GF-D8 (cell line): ENCODE measurements at regions not wholly inside any gene's neighbourhood (a gene's known extent, or its start where the extent isn't known, plus 50 kb on each side); places are given as distances from the start of the nearest gene placed in this dataset.
"Not testable (repeated sequence)": the region's sequence is repeated elsewhere in the genome, so short reads cannot be mapped to it uniquely, and the experiment has no call there.

Experiments used
- DNase-seq: peaks from one replicate; lab custom pipeline; 2025; lab: John Stamatoyannopoulos, UW

DNA sequence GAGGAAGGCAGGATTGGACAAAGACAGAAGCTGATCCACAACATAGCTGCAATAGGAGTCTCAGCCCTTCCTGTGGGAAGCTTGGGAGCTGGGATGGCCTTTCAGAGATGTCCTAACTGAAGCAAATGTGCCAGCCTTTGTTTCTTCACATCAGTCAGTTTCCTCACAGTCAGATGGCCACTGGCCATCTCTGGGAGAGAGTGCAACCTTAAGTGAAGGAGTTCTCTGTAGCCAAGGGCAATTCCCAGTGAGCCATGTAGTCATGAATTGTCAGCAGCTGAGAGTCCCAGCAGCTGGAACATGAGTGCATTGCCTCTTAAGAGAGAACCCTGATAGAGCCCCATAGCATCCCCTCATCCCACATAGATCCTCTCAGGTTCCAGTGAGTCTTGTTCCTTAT lies 89.1 kb upstream of the LIFR start:
- DNase-seq, result no peak

DNA sequence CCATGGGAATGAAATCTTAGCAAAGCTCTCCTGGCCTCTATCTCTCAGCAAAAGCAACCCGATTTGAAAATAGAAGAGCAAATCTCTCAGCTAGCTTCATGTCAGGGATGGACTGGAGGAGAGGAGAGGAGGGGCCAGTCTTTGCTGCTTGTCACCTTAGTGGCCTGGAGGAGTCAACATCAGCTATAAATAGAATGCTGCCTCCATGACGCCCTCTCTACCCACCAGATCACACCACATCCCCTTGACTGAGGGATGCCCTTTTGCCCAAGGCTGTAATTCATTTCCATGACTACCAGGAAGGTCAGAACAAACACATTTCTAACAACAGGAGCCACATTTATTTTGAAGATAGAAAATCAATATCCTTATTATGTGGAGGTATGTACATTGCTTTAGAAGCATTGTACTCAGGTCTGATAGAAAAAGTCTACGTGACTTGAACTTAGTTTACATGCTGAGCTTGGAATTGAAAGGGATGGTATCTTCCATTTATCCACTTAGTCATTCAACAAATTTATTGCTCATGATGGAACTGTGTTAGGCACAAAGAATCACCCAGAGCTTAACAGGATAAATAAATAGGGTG lies 92.4 kb upstream of the LIFR start:
- no peak for DNase-seq

DNA sequence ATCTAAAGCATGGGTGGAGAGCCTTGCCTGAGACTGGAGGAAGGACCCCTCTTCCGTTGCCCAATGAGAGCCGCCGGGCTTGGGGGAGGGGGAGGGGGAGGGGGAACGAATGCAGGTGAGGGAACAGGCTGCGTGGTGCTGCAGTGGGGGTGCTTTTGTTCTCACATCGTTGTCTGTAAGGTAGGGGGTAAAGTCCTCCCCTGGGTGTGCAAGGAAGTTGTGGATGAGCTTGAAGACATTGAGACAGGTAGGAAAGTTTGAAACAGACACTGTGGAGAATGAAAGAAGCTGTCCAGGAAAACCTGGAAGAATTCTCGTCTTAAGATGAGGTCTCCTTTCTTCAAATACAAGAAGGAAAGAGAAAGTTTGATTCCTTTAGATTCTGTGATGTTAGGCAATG lies 94.1 kb upstream of the LIFR start:
- DNase-seq, result no peak

DNA sequence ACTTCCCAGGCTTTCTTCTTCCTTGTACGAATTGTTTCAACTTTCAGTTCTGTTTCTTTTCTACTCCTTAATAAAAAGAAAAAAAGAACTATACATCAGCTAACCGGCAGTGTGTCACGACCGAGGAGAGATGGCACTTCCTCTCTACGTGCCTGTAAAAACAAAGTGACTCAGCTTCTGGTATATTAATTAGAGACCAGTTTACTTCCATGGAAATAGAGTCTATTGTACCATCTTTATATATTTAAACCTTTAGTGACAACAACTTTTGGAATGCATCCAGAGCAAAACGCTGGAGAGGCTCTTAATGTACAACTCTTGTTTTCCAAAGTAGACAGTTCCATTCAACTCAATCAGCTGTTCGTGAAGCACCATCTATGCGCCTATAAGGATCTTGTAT lies 94.5 kb upstream of the LIFR start:
- no peak for DNase-seq

DNA sequence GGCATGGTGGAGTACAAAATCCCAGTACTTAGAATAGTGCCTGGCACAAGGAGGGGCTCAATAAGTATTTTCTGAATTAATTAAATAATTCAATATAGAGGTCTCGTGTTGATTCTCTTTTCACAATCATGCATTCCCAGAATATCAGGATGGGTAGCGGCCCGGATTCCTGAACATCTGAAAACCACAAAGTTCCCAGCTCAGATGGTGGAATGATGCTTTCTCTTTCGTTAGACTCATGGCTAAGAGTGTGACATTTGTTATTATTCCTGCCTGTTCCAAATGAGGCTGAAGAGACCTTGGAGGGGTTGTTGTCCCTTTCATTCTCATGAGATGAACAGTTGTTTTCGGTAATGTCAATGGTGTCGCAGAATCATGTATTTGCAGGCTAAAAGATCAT lies 95.4 kb upstream of the LIFR start:
- no peak for DNase-seq

DNA sequence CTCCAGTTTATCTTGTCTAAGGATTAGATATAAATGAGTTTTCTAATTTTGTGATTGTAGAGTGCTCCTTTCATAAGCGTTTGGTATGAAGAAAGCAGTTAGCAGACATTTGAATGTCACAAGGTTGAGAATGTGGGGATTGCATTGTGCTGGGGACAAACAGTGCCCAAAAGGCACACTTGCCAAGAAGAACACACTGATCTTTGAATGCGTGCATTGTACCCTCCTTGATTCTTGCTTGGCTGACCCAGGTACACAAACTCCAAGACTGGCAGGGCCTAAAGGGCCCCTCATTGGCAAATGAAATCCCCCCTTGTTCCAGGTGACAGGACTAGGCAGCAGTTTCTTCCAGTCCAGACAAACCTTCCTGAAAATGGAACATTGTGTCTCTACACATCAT lies 96.9 kb upstream of the LIFR start:
- DNase-seq, result no peak

DNA sequence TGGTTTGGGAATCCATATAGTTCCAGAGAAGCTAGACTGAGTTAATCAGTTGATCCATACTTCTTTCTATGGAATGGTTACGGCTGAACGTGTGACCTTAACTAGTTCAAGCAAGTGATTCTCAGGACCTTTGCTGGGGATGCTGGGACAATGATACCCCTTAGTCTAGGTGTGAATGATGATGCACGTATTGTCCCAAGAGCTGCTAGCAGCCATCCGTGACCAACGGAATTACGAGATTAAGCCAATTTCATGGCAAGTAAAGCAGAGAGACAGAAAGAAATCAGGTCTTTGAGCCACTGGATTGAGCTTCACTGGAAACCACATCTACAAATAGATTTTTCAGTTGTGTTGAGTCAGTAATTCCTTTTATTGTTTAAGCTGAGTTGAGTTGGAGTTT lies 99.2 kb upstream of the LIFR start:
- DNase-seq, result no peak

DNA sequence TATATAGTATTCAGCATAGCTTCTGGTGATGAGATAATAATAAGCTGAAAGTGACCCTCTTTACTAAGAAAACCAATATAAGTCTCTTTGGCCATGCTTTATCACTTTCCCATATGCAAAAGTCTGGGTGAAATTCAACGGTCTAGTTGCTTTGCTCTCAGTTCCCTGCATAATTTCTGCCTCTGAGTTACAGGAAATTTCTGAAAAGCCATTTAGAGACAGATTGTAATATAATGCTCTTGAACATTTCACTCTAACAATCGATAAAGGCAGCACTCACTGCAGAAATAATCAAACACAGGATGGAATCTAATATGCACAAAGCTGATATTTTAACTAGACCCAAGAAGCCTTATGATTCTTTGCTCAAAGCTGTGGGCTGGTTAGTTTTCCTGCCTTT lies 100.1 kb upstream of the LIFR start:
- DNase-seq, result no peak

DNA sequence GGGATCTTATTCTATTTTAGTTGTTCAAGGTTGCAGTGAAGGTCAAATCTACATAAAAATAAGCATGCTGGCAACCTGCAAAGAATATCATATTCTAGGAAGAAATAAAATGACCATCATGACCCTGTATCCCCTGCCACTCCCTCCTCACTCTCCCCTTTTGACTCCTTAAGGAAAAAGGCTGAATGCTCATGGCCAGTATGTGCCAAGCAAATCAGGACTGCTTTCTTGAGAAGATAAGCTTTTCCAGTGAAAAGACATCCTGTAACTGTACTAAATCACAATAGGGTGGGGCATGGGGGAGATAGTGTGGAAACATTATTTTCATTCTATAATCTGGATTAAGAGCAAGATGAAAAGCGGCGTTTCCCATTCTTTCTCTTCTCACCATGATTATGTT lies 100.6 kb upstream of the LIFR start:
- DNase-seq, result no peak

DNA sequence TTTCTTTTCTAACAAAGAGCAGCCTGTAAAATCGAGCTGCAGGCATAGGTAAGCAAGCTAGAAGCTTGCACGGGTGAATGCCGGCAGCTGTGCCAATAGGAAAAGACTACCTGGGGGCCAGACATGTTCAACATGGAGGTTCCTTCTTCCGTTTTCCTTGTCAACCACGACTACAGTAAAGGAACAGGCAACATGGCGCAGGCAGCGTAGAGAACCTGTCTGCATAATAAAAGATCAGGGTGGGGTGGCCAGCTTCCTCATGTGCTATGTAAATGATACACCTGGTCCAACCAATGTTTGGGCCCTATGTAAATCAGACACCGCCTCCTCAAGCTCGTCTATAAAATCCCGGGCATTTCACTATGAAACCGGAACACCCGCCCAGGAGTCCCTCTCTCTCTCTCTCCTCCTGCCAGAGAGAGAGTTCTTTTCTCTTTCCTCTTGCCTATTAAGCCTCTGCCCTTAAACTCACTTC lies 103.8 kb upstream of the LIFR start:
- DNase-seq, result no peak

DNA sequence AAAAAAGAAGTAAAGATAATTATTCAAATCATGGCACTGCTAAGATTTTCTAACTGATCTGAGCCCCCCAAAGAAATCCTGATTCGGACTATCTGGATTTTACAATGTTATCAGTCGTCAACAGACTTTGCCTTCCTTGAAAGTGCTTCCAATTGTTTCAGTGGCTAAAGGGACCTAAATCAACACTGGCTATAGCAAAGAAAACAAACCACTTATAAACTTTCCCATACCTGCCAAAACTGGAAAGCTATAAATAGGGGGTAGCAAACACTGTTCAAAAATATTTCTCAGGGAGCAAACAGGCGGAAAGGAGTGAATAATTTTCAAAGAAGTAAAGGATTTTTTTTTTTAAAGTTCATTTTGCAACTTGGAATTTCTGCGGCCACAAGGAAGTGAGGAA lies 105.6 kb upstream of the LIFR start:
- no peak for DNase-seq

DNA sequence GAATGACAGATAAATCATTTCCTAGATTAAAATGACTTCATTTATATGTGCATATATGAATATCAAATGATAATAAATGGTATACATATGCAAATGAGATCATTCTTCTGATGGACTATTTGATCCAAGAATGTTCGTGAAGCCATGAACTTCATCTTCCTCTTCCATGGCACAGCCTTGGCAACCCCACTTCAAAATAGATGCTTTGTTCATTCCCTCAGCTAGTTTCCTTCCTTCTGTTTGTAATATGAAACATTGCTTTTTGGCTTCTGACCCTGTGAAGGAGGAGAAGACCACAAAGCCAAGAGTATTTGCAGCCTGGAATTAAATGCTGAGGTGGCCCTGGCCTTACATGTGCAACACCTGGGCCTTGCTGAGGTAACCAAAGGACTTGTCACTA lies 106.8 kb upstream of the LIFR start:
- DNase-seq, result no peak

DNA sequence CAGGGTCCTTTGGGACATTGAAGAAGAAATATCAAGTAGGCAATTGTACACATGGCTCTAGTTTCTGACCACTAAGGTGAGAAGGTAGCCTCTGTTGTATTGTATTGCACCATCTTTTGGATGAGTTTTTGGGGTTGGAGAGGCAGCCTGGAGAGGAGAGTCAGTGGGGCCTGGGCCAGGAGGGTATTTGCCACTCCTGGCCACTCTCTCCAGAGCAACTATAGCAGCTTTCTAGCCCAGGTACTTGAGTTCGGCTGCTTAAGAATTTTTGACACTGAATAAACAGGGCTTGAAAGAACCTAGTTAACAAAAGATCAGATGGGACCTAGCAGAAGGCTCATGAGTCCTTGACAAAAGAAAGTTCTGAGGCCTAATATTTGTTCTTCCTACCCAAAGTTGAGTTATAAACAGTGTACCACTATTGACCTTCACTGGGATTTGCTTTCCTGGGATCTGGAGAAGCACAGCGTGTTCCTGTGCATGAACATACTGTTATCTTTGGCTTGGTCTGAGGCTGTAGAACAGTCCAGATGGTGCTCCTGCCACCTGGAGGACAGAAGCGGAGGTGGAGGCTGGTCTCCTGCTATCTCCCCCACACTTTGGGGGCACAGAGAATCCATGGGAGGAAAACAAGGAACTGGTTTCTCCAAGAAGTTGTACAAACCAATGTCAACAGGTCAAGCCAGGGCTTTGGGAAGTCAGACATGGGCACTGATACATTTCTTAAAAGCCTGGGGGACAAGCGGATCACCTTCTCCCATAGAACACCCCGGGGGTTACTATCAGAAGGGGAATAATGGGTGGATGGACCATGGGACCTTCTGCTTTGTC lies 110.4 kb upstream of the LIFR start:
- DNase-seq, result no peak

DNA sequence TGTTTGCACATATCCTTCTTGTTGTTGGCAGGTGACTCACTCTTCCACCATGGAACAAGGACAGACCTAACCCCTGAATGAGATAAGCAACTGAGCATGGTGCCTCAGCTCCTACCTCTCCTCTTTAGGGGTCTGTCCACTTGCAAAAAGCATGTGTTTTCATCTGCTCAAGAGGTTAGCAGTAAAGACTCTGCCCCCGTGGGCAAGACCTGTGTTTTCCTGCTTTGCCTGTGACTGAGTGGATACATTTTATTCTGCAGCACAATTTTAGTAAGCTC lies 111.0 kb upstream of the LIFR start:
- no peak for DNase-seq

DNA sequence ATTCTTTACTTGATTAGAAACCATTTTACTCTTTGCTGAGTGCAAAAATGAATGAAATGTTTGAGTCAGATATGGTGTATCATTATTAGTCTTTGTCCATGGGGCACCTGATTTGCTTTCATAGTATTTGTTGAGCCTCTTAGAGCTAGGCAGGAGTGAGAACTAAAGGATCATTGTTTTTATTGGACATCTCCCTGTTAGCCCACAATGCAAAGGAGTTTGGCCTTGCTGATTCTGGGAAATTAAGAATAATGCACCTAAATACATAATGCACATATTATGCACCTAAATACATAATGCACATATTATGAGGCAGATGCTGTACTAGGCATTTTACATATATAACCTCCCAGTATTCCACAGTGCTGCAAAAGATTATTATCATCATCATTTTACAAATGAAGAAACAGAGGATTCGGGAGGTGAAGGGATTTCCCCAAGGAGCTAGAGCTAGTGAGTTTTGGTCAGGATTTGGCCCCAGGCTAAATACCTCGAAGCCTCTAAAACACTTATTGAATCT lies 113.0 kb upstream of the LIFR start:
- no peak for DNase-seq

DNA sequence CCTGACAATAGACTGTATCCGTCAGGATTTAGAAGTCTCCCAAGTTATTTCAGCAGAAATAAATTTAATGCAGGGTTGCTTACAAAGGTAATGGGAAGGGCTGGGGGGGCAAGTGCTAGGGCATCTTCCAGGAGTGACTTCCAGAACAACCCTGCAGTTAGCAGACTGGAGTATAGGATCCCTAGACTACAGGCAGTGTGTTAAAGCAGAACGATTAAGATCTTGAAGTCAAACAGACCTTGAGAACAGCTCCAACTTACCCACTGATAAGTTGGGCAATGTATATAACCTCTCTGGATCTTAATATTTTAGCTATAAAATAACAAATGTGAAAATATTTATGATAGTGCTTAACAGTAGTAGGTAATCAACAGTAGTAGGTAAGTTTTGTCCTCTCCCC lies 113.6 kb upstream of the LIFR start:
- DNase-seq, result no peak

DNA sequence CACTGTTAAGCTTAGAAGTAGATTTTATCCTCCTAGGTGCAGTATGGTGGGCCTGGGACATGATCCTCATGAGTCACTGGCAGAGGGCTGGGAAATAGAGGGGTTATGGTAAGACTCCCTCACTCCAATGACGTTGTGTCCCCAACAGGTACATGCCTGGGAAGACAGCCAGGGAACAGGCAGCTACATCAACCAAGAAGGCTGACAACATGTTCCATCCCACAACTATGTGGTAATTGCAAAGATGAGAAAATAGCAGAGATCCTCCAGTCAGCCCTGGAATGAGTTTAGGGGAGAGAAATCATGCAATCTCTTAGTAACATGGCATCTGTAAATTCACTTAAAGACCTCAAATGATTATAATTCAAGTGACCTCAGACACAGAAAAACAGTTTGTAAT lies 114.4 kb upstream of the LIFR start:
- no peak for DNase-seq

DNA sequence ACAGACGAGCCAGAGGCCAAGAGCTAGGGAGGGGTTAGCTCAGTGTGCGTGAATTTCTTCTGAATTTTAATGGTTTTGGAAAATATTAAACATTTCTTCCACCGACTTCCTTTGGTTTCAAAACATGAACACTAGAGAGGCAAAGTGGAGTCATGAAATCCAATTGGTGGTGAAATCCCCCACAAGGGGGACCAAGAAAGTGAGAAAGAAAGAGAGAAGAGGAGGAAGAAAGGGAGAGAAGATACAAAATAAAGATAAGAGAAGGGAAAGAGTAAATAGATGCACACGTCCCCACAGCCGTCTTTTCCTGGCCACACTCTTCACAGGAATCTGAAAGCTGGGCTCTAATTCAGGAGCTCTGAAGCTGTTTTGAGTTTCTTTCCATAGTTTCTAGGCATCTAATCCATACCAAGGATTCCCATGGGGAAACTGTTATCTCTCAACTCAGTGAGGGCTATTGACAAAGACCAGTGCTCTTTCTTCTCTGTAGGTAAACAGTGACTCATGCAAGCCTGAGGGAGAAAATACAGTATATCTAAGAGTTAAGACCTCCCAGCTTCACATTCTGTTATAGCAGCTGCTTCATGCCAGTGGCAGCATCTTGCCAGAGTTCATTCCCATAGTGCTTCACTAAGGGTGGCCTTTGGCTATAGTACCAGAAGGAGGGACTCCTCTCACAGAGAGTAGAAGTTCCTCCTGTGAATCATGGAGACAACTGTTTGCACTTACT lies 115.8 kb upstream of the LIFR start:
- no peak for DNase-seq

DNA sequence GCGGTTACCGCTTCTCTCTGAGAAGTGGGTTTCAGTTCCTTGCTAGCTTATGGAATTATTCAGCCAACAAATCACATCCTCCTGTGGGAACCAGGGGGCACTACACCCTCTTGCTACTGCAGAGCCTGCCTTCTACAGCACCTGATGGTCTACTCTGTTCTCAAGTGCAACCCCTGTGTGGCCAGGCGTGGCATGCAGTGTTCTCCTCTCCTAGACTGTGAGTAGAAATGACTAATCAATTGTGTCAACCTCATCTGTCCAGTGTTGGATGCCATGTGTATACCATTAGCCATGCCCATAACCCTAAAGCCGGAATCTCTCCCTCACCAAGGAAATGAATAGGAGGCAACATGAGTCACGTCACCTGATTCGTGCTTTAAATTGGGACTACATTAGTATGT lies 117.2 kb upstream of the LIFR start:
- DNase-seq, result no peak

DNA sequence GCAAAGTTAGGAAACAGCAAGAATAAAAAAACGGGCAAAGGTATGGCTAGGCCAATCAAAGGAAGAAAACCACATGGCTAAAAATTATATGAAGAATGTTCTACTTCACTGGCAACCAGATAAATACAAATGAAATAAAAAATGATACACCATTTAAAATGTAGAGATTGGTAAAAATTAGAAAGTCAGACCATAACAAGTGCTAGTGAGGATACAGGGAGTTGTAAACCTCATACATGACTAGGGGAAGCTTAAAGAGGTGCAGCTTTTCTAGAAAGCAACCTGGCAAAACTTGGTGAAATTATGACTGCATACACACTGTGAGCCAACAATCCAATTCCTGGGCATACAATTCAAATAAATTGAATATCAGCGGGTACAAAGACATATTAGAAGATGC lies 119.0 kb upstream of the LIFR start:
- DNase-seq, result no peak

DNA sequence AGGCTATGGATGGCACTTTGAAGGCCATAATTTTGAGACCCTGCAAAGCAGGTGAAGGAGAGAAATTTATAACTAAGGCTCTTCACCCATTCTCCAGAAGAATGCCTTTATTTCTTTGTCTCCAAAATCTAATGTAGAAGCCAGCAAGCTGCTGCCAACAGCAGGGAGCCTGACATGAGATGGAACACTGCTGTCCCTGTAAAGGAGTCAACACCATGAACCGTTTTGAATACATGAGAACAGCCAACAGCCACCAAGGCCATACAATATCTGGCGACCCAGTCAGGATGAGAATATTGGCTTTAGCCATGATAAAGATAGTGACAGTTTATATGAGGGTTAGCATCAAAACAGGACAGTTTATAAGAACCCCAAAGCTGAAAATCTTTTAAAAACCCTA lies 121.2 kb upstream of the LIFR start:
- no peak for DNase-seq

DNA sequence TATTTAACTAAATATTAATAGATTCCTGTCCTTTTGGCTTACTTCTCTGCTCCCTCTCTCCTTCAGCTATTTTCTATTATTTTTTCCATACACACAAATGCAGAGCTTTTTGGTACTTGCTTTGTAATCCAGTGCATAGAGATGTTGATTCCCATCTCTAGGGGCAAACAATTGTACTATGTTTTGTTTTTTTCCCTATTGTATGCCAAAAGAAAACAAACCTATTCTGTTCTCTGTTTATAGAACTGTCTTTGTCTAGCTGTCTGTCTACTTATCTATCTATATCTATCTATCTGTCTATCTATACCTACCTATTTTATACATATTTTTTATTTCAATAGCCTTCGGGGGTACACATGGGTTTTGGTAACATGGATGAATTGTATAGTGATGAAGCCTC lies 121.6 kb upstream of the LIFR start:
- no peak for DNase-seq

DNA sequence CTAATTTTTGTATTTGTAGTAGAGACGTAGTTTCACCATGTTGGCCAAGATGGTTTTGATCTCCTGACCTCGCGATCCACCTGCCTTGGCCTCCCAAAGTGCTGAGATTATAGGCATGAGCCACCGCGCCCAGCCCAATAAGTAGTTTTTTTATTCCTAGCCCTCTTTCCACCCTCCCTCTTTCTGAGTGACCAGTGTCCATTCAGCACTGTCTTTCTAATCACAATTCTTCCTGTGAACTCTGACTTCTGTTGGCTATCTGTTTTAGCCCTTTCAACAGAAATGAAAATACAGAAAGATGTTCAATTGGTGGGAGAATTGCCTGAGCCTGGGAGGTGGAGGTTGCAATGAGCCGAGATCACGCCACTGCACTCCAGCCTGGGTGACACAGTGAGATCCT lies 122.3 kb upstream of the LIFR start:
- not testable (repeated sequence) for DNase-seq
